ENCODE measurements at regions not wholly inside any gene's neighbourhood (a gene's known extent, or its start where the extent isn't known, plus 50 kb on each side); places are given as distances from the start of the nearest gene placed in this dataset.

DNA sequence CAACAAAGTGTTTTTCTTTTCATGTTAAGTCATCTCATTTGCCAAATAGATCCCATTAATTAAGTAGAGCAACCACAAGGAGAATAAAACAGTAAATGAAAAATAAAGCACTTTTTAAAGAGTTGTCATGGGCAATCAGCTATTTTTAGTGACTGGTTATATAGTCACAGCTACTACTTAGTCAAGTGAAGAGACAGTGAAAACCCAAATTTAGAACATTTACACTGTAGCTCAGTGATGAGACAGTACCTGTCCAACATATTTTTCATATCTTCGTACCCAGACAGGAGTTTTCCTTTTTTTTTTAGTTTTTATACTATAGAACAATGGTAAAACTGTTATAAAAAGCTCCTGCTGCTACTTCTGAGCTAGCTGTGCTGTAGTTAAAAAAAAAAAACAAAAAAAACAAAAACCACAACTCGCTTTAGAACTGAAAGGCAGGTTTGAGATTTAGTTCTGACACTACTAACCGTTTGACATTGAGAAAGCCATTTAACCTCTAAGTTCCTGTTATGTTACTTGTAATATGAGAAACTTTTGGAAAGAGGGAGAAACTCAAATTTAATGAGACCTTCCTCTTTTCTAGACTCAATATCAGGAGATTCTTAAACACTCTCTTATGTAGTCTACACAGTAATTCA, 777.5 kb downstream of the ADGRL2 start:
- H3K4me3 ChIP-seq (ENCODE audit: low read depth, low read length), result no peak overlapping the region
- no peak for DNase-seq (ENCODE audit: low read depth)
- TF ChIP-seq, protein P1, sequence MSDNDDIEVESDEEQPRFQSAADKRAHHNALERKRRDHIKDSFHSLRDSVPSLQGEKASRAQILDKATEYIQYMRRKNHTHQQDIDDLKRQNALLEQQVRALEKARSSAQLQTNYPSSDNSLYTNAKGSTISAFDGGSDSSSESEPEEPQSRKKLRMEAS (IDR thresholded peaks at IDR 0.05; ENCODE audit: low read depth, low read length), result no peak
- no peak for TF ChIP-seq MYC (IDR thresholded peaks at IDR 0.05; ENCODE audit: low read depth, low read length)
- TF ChIP-seq, protein P2, sequence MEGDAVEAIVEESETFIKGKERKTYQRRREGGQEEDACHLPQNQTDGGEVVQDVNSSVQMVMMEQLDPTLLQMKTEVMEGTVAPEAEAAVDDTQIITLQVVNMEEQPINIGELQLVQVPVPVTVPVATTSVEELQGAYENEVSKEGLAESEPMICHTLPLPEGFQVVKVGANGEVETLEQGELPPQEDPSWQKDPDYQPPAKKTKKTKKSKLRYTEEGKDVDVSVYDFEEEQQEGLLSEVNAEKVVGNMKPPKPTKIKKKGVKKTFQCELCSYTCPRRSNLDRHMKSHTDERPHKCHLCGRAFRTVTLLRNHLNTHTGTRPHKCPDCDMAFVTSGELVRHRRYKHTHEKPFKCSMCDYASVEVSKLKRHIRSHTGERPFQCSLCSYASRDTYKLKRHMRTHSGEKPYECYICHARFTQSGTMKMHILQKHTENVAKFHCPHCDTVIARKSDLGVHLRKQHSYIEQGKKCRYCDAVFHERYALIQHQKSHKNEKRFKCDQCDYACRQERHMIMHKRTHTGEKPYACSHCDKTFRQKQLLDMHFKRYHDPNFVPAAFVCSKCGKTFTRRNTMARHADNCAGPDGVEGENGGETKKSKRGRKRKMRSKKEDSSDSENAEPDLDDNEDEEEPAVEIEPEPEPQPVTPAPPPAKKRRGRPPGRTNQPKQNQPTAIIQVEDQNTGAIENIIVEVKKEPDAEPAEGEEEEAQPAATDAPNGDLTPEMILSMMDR (IDR thresholded peaks at IDR 0.05; ENCODE audit: low read depth, low read length), result no peak
- no peak for TF ChIP-seq POLR2A (IDR thresholded peaks at IDR 0.05; ENCODE audit: extremely low read depth, insufficient read length)

DNA sequence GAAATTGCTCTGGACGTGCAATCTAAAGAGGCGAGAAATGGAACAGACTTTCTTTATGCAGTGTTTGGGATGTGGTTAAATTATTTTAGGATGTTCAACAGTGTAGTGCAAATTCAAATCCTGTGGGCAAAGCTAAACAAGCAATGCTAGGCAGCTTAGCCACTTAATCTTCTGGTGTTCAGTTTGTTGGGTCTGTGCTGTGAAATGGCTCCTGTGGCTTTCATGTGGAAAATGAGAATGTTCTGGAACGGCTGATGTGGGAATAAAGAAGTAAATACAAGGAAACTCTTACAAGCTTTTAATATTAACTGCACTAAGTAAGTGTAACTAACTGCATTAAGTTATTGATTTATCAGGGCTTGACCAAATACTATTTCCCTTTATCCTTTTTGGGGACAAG, 766.6 kb downstream of the ADGRL2 start:
- DNase-seq (ENCODE audit: low read depth), result no peak
- TF ChIP-seq MYC (IDR thresholded peaks at IDR 0.05; ENCODE audit: low read depth, low read length) (no peak), POLR2A (IDR thresholded peaks at IDR 0.05; ENCODE audit: extremely low read depth, insufficient read length) (no peak)
- TF ChIP-seq, protein P2 (IDR thresholded peaks at IDR 0.05; ENCODE audit: low read depth, low read length), result no peak
- TF ChIP-seq, protein P1 (IDR thresholded peaks at IDR 0.05; ENCODE audit: low read depth, low read length), result no peak
- H3K4me3 ChIP-seq (ENCODE audit: low read depth, low read length), result no peak overlapping the region

DNA sequence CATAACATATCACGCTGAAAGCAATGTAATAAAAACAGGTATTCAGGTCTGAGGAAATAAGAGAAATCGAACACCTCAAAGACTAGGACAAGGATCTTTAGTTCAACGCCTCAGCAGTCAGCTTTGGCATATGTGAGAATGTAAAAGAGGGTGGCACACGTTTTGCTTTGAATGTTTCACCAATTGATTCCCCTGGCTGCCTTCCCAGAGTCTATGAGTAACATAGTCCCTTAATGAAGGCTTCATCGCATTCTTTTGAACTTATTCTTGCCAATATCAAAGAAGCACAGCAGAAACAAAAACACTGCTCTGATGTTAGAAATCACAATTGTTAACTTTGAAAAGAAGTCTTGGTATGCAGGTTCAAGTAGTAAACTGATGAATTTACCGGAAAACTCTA, 764.8 kb downstream of the ADGRL2 start:
- H3K4me3 ChIP-seq (ENCODE audit: low read depth, low read length), result no peak overlapping the region
- DNase-seq (ENCODE audit: low read depth), result no peak
- TF ChIP-seq, protein P2 (IDR thresholded peaks at IDR 0.05; ENCODE audit: low read depth, low read length), result no peak
- no peak for TF ChIP-seq MYC (IDR thresholded peaks at IDR 0.05; ENCODE audit: low read depth, low read length)
- TF ChIP-seq POLR2A (IDR thresholded peaks at IDR 0.05; ENCODE audit: extremely low read depth, insufficient read length), result no peak
- TF ChIP-seq, protein P1 (IDR thresholded peaks at IDR 0.05; ENCODE audit: low read depth, low read length), result no peak

DNA sequence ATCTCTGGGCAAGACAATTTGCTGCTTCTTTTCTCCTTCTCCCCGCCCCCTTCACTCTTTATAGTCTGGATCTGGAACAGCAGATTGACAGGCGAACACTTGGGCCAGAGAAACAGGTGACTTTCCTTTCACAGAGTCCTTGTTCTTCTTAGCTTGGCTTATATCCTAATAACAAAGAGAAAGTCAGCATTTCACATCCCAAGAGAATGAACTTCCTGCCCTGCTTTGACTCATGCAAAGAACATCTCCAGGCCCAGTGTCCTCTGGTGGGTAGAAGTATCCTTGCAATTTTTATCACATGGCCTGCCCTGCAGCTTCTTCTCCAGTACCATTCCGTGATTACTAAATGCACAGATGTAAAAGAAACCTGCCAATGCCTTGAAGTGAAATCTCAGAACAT, 764.4 kb downstream of the ADGRL2 start:
- no peak for DNase-seq (ENCODE audit: low read depth)
- no peak for TF ChIP-seq MYC (IDR thresholded peaks at IDR 0.05; ENCODE audit: low read depth, low read length)
- TF ChIP-seq, protein P1 (IDR thresholded peaks at IDR 0.05; ENCODE audit: low read depth, low read length), result no peak
- no peak for TF ChIP-seq POLR2A (IDR thresholded peaks at IDR 0.05; ENCODE audit: extremely low read depth, insufficient read length)
- no peak overlapping the region for H3K4me3 ChIP-seq (ENCODE audit: low read depth, low read length)

DNA sequence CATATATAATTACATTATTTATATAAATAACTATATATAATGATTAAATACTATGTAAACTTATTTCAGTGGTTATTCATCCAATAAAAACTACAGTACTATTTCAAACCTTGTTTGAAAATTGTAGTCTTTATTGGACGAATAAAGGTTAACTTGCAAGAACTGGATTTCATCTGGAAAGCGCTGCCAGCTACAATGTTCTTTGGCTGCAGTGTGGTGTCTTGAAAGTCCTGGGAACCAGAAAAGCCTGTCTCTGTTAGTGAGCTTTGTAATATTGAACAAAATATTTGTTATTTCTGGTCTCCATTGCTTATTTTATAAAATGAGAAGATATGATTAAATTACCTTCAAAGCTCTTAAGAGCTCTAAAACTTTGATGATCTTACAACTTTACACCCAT, 763.6 kb downstream of the ADGRL2 start:
- DNase-seq (ENCODE audit: low read depth), result no peak
- no peak overlapping the region for H3K4me3 ChIP-seq (ENCODE audit: low read depth, low read length)
- TF ChIP-seq POLR2A (IDR thresholded peaks at IDR 0.05; ENCODE audit: extremely low read depth, insufficient read length) (no peak), MYC (IDR thresholded peaks at IDR 0.05; ENCODE audit: low read depth, low read length) (no peak)
- TF ChIP-seq, protein P2 (IDR thresholded peaks at IDR 0.05; ENCODE audit: low read depth, low read length), result no peak
- TF ChIP-seq, protein P1 (IDR thresholded peaks at IDR 0.05; ENCODE audit: low read depth, low read length), result no peak

DNA sequence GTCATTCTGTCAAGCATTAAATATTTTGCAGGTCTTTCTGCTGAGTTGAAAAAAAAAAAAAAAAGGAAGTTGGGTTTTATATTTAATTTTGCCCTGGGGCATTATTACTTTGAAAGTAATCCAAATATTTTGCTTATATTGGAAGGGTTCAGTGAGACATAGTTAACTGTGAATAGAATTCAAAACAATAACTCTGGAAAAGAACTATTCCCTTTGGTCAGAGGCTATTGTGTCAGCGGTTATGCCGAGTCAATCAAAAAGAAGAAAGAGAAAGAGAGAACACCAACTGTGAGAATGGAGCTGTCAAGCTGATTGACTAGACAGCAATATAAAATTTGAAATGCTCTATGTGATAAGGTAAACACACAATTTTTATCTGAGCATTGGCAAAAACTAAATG, 761.7 kb downstream of the ADGRL2 start:
- DNase-seq (ENCODE audit: low read depth), result no peak
- no peak for TF ChIP-seq MYC (IDR thresholded peaks at IDR 0.05; ENCODE audit: low read depth, low read length)
- TF ChIP-seq POLR2A (IDR thresholded peaks at IDR 0.05; ENCODE audit: extremely low read depth, insufficient read length), result no peak
- TF ChIP-seq, protein P2 (IDR thresholded peaks at IDR 0.05; ENCODE audit: low read depth, low read length), result no peak
- TF ChIP-seq, protein P1 (IDR thresholded peaks at IDR 0.05; ENCODE audit: low read depth, low read length), result no peak
- no peak overlapping the region for H3K4me3 ChIP-seq (ENCODE audit: low read depth, low read length)

All from NB4 (cell line).